NK-92 (cell line): ENCODE measurements at regions not wholly inside any gene's neighbourhood (a gene's known extent, or its start where the extent isn't known, plus 50 kb on each side); places are given as distances from the start of the nearest gene placed in this dataset.
A peak's percentile ranks its signal among the peaks of the same experiment; 100 is the strongest.

ENCODE experiments used
- DNase-seq: peaks from one replicate; lab custom pipeline; 2025; ENCODE audit not compliant: unreplicated experiment; lab: John Stamatoyannopoulos, UW

DNA sequence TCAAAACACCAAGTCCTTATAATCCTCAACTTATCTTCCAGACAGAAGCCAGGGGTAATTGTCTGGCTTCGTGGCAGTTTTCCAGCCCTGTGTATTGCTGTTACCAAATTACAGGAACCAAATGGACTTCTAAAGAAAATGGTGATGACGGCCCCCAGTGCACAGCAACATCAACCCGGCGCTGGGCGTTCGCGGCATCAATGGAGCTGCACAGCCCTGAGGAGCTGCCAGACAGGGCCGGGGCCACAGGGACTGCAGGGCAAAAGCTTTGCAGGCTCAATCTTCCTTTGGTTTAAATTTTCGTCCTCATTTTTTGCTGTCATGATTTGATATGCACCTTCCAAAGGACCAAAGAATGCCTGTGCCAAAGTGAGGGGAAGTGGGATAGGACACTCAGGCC, 292.5 kb downstream of the BRD1 start:
- no peak for DNase-seq

DNA sequence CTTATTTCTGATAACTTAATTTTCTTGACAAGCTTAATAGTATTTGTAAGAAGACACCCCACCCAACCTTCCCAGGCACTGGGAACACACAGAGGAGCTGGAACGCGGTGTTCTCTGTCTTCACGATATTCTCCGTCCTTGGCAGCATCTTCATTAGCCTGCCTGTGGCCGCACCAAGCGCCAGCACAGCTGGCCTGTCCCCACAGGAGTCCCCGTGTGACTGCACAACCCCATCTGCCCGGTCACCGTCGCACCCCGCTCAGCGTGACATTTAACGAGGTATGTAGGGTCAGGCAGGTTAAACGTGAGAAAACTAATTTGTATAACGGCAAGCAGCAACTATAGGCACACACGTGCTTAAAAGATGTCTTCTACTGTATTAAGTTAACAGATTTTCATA, 293.3 kb downstream of the BRD1 start:
- DNase-seq, result no peak

DNA sequence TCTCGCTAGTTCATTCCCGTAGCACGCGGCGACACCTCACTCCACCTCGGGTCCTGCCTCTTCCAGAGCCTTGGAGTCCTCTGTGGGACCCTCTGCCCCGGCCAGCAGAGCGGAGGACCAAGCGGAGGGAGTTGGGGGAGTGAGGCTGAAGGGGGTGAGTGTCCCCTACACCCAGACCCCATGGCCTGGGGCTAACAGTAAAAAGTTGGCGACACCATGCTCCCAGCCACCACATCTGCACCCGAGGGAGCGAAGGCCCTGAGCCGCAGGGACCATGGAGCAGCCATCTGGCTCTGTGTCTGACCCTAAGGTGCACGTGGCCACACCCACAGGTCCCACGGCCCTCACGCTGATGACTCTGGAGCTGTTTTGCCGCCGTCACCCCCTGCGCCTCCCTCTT, 293.8 kb downstream of the BRD1 start:
- no peak for DNase-seq

DNA sequence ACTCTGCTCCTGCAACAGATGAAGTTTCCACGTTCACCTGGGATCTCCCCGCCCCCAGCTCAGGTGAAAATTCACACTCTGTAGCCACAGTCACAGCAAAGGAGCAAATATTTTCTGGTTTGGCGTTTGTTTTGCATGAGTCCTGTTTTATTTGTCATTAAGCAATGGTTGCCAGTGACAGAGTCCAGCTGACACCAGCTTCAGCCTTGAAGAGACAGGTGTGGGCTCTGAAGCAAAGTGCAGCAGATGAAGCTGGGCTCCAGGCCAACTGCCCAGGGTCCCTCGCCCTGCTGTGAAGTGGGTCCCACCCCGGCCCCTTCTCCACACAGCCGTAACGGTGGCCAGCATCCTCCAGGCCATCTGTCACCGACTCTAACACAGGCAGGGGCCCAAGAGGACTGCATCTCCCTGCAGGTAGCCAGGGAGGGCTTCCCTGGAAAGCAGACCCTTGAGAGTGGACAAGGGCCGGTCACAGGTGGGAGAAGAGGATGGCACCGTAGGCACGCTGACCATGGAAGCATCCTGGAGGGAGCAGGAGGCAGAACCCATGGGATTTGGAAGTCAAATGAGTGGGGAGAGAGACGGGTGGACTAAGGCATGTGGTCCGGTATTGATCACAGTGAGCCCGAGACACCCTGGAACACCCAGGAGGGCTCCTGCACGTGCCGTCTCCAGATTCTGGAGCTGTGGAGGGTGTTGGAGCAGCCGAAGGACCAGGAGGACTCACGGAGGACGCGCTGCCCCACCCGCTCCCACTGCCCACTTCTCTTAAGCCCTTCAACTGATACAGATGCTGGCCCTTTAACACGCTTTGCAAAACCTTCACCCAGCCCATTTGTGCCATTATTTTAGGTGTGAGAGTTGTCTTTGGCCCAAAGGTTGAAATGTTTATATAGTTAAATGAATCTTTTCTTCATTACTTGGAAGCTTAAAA, 294.5 kb downstream of the BRD1 start:
- no peak for DNase-seq

DNA sequence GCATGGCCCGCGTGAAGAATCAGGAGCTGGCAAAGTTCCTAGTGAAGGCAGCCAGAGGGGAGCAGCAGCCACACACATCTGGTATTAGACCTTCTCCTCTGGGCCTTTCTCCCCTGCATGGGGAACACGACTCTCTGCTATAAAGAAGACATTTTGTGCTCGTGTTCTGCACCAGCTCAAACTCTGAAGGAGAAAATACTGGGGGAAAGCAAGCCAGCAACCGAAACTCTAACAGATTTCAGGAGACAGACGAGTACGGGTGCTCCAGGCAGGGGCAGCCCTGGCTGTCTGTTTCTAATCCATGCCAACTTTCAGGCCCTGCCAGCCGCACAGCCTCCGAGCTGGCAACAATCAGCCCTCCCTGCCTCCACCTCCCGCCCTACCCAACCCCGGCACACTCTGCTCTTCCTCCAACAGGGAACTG, 296.3 kb downstream of the BRD1 start:
- DNase-seq, result no peak

DNA sequence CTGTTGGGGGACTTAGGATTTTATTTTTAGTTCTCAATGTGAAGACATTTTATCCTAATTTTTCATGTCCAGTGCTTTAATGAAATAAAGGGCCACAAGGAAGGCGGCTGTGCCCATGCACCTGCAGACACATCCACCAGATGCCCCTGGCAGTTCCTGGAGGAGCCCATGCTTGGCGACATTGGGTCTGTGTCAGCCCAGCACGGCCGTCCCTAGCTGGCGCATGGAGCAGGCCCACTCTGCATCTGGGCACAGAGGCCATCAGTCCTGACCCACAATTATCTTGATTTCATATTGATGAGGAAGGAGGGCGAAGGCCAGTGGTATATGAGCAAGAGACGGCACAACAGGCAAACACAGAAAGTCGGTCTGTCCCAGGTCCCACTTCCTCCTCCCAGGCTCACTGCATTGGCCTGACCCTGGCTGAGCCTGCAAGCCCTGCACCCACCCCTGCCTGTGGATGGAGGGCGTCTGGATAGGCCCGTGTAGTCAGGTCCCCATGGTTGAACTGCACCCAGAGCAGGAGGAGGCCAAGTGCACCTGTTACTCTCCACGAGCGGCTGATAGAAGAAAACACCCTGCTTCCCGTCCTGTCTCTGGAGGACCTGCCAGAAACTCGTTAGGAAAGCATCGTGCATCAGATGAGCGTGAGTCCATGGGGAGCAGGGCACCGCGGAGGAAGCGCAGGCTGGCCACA, 296.9 kb downstream of the BRD1 start:
- DNase-seq, result no peak

DNA sequence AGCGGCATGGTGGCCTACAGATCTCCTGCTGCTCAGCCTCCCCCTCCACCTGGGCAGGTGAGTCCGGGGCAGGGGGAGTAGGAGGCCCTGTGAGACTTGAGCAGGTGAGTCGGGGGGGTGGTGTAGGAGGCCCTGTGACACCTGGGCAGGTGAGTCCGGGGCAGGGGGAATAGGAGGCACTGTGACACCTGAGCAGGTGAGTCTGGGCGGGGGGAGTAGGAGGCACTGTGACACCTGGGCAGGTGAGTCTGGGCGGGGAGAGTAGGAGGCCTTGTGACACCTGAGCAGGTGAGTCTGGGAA, 299.3 kb downstream of the BRD1 start:
- no peak for DNase-seq

DNA sequence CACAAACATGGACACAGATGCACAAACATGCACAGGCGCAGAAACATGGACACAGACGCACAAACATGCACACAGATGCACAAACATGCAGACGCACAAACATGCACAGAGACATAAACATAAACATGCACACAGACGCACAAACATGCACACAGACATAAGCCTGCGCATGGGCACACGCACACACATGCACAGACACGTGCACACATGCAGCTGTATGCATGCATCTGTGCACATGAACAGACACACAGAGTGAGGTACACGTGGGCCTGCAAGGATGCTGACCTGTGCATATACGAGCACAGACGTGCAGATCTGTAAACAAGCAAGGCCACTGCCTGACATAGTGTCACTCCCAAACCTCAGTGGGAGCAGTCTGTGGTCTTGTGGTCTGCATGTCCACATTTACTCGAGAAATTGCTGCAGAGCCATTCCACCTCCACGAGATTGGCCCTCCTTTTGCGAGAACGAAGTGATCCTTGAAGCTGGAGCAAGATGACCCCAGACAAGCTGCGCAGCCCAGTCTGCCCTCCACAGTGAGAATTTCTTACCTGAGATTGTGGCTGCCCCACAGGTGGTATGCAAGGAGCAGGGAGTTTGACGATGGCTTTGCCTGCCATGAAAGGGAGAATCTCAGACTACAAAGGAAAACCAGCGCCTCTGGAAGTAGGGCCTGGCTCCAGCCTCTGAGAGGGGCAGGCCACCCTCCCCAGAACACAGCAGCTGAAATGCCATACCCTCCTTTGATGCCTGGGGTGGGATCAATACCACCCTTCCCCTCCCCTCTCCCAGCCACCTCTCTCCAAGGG, 299.9 kb downstream of the BRD1 start:
- DNase-seq, result no peak

DNA sequence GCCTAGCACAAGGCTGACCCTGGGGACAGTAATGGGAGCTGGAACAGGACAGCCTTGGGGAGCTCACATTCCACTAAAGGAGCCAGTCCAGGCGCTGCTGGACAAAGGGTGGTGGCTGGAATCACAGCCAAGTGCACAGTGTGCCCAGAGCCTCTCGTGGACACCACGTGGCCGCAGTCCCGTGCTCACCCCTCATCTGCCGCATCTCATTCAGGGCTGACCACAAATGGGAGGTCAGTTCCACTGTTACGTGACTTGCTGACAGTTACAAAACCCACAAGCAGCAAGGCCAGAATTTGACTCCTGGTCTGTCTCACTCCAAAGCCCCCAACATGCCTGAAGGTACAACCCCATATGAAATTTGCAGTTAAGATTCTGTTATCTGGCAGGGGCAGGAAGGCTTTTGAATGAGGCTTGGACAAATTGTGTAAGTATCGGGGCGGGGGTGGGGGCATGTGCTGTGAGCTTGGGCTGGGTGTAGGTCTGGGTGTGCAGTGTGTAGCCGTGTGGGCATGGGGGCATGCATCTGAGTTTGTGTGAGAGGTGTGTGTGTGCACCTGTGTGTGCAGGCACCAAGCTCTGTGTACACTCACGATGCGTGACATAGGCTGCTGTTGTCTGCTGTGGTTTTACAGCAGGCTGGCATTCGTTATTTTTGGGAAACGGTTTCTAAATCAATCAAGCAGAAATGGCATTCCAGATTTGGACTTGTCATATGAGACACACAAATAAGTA, 301.7 kb downstream of the BRD1 start:
- DNase-seq, result no peak

DNA sequence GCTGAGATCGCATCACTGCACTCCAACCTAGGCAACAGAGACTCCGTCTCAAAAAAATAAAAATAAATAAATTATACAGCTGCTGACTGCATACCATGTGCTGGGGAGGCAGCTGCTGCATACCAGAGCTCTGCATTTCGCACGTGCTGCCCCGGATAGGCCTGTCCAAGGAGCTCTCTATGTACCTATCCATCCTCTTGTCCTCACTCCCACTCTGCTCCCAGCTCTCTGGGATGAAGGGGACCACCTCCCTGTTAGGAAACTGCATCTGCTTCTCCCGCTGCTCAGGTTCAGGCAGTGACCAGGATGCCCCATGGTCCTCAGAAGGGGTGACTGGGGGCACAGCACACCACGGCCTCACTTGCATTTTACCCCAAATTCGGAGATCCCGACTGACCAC, 302.3 kb downstream of the BRD1 start:
- DNase-seq, result no peak

DNA sequence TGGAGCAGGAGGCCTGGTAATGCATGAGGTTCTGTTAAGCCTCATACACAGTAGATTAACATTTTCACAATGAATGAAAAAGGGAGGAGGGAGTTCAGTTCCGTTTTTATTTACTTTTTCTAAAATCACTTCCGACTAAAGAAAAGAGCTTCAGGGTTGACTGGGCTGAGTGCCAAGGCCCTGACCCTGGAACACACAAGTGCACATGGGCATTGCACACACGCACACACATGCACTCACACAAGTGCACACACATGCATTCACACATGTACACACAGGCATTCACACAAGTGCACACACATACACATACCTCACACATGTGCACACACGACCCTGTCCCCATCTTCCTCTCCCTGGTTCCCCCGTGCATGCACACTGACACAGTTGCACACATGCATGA, 303.3 kb downstream of the BRD1 start:
- DNase-seq, result no peak

DNA sequence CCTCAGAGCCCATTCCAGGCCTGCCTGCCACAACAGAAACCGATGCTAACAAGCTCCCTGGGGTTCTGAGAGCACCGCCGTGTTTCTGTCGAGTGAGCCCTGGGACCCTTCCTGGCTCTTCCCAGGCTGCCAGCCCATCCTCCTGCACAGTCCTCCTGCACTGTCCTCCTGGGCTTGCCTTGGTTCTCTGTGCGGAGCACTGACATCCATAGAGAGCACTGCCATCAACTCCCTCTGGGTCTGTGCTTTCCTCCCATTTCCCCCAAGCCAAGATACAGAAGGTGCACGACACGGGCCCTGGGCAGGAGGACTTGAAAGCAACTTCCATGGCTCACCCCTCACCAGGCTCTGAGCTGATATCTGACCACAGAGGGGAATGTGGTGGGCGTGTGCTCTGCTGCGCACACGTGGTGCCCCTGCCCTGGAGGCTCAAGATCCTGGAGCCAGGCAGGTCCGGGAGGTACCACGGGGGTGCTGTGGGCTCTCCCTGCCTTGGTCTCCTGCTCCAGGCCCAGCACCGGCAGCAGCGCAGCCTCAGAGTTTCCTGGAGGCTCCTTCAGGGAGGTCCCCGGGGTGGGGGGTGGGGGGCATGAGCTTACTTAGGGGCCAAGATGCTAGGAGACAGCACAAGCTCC, 304.2 kb downstream of the BRD1 start:
- DNase-seq, result no peak

DNA sequence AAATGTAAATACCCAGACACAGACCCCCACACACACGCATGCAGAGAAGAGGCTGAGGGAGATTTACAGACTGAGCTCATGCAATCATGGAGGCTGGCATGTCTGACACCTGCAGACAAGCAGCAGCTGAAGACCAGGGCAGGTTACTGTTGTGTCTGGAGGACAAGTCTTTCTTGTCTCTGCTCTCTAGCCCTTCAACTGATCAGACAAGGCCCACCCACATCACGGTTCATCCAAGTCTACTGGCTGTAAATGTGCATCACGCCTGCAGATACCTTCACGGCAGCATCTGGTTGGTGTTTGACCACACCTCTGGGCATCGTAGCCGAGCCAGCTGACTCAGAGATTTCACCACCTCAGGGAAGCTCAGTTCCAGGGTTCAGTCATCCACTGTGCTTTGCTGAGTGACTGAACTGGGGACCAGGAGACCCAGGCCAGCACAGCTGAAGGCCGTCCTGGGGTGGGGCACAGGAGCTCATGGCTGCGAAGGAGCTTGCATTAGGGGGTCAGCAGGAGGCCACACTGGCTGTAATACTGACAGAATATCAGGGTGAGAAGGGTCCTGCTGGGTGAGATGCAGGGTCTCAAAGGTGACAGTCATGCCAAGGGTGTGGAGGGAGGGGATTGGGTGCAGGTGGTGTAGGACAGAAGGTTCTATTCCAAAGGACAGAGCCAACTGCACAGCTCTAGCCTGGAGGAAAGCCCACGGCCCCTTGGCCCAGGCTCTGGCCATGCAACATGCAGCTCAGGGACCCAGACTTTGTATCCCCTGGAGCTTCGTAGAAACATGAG, 304.9 kb downstream of the BRD1 start:
- DNase-seq, result no peak

DNA sequence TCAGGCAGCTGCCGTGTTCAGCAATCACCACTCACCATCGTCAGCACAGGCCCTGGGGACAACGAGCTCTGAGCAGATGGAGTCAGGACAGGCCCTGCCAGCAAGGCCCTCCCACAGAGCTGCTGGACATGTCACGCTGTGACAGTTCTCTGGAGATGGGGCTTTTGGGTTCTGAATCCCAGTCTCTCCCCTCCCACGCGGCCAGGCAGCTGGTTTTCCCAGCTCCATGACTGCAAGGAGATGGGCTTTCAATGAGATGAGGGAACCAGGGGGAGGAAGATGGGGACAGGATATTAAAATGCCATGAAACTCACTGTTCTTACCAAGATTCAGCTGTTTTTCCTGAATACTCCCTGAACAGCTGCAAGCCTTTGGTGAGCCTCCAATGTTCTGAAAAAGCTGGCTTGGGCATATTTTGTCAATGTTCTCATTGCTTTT, 305.9 kb downstream of the BRD1 start:
- no peak for DNase-seq

DNA sequence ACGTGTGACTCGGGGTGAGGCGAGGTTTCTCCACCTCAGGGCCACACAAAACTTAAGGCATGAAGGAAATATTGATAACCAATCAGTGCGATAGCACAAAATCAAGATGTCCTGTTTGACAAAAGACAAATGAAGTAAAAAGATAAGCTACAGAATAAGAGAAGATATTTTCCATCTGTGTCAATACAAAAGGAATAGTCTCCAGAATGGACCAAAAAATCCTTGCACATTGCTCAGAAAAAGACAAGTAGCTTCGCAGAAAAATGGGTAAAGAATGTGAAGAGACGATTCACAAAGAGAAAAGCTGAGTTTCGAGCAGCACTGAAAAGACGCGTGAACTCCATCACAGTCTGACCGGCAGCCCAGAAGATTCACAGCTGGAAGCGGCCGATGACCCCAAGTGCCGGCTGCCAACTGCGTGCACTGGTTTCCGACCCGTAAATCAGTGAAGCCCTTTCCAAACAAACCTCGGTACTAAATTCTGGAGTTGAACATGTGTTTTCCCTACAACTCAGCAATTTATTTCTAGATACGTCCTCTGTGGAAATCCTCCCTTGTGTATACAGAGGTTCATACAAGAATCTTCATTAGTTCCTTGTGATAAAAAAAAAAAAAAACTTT, 308.4 kb downstream of the BRD1 start:
- DNase-seq, result no peak

DNA sequence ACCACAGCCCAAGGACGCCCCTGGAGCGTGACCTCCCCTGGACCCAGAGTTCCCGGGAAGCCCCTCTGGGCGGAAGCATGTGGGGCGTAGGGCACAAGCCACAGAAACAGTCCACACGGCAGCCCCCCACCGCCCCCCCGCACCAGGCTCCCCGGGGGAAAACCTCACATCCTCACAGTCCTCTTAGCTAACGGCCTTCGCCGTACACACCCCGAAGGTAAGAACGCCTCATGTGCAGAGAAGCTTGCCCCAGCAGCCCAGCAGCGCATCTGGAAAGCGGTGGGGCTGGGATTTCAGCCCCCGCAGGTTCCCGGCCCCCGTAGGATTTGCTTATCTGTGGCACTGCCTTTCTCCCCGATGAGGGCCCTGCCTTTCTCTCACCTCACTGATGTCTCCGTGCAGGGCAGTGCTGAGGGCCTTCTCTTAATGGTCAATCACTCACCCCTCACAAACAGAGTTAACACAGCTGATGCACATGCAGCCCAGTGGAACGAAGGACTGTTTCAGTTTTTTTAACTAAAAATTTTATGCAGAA, 309.2 kb downstream of the BRD1 start:
- no peak for DNase-seq

DNA sequence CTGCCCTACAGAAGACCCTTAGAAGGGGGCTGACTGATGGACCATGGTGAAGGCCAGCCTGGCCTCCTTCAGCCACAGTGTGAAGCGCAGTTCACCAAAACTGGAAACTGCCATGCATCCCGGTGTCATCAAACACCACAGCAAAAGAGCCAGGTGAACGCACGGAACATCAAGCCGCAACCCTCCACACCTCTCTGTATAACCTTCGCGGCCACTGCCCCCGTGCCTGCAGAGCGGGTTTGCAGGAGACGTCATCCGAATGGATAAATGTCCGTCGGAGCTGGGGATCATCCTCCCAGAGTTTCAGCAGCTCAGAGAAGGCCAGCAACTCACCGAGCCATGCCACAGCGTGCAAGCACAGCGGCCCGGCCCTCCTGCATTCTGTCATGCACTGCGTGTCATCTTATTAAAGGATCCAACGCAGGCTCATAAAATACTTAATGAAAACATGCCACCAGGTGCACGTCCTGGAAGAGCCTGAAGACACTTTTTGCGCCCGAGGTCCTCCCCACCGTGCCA, 309.9 kb downstream of the BRD1 start:
- no peak for DNase-seq

DNA sequence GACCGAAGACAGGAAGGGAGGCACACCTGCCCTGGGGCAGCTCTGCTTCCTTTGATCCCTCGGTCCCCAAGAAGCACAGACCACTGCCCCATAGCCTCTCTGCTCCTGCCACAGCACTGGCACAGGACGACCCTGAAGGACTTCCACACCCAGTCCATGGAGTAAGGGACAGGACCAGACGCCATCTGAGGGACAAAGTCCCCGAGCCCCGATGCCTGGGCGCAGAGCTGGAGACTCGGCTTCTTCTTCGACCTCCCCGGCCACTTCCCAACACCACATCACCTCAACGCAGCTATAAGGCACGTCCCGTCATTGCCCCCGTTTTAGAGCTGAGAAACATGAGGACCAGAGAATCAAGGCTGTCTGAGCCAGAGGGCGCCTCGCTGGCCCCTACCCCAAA, 310.5 kb downstream of the BRD1 start:
- DNase-seq, result peak; percentile 85

DNA sequence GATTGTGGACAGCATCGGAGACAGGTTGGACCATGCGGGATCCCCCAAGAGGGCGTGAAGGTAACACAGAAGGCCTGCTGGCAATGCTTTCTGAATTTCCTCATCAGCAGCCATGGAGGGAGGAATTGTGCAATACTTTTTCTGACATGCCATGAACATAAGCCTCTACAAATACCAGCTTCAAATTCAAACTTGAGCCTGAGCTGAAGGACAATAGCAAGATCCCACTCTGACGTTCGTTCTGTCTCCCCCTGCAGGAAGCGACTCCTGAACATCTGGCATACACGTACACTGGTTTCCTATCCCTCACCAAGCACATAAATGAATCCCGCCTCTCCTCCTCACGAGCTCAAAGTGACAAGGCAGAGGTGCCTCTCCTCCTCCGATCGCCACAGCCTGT, 312.2 kb downstream of the BRD1 start:
- no peak for DNase-seq
